IMR-90 (cell line): ENCODE measurements at regions not wholly inside any gene's neighbourhood (a gene's known extent, or its start where the extent isn't known, plus 50 kb on each side); places are given as distances from the start of the nearest gene placed in this dataset.
"Not testable (repeated sequence)": the region's sequence is repeated elsewhere in the genome, so short reads cannot be mapped to it uniquely, and the experiment has no call there.

Source experiments
- ATAC-seq: fragments of 200-7000 bp; cut with Tn5 transposase; 2 replicates; pipeline ENCODE4 v1.9.1; 2020; ENCODE audit warnings: low read depth, mild to moderate bottlenecking, moderate library complexity
- BruUV-seq: library from RNA; stranded (reverse); fragments of 400-500 nt; replicated peaks from 2 replicates; lab custom pipeline; 2021; lab: Mats Ljungman, UMichigan
- CTCF ChIA-PET: fragments of 300-600 bp; formaldehyde crosslinking; extraction: SDS; loops from one replicate; lab custom pipeline; 2021; ENCODE audit warnings: antibody characterized with exemption; lab: Yijun Ruan, JAX
- POLR2A ChIA-PET: fragments of 300-600 bp; sonication (Branson Sonifier 250); formaldehyde crosslinking; loops from one replicate; lab custom pipeline; 2022; ENCODE audit warnings: antibody characterized with exemption; ENCODE audit not compliant: unreplicated experiment; lab: Charles Lee
- DNase-seq: peaks from one replicate; pipeline ENCODE4 v3.0.0; 2013
- H2AFZ ChIP-seq: replicated peaks from 2 replicates; pipeline ENCODE3; 2013; ENCODE audit warnings: low read length, mild to moderate bottlenecking; ENCODE audit not compliant: poor library complexity
- H2AK5ac ChIP-seq: 2 replicates; pipeline ENCODE4 v1.6.1; 2013; ENCODE audit warnings: low read depth, low read length, inconsistent platforms
- H2AK9ac ChIP-seq: replicated peaks from 2 replicates; pipeline ENCODE3; 2013; ENCODE audit warnings: mild to moderate bottlenecking, low read depth, low read length, moderate library complexity; ENCODE audit not compliant: poor library complexity
- H2BK120ac ChIP-seq: 2 replicates; pipeline ENCODE4 v1.6.1; 2013; ENCODE audit warnings: low read depth, low read length, inconsistent platforms
- H2BK15ac ChIP-seq: 3 replicates; pipeline ENCODE4 v1.6.1; 2013; ENCODE audit warnings: low read depth, low read length, inconsistent platforms
- H2BK20ac ChIP-seq: 2 replicates; pipeline ENCODE4 v1.6.1; 2013; ENCODE audit warnings: low read depth, mild to moderate bottlenecking, inconsistent platforms, low read length, moderate library complexity
- H2BK5ac ChIP-seq: 2 replicates; pipeline ENCODE4 v1.6.1; 2013; ENCODE audit warnings: mild to moderate bottlenecking, low read depth, low read length, inconsistent platforms; ENCODE audit not compliant: poor library complexity, severe bottlenecking
- H3K14ac ChIP-seq: replicated peaks from 2 replicates; pipeline ENCODE4 v1.6.1; 2013; ENCODE audit warnings: low read depth, low read length, inconsistent platforms
- H3K18ac ChIP-seq: 2 replicates; pipeline ENCODE4 v1.6.1; 2013; ENCODE audit warnings: low read depth, low read length, control low read depth
- H3K23ac ChIP-seq: 2 replicates; pipeline ENCODE4 v1.6.1; 2013; ENCODE audit warnings: low read depth, low read length, inconsistent platforms
- H3K27ac ChIP-seq: 2 replicates; pipeline ENCODE4 v1.5.1; 2013; ENCODE audit warnings: mild to moderate bottlenecking, control low read depth, low read length; ENCODE audit not compliant: insufficient read depth
- H3K27me3 ChIP-seq: 2 replicates; pipeline ENCODE4 v1.6.1; 2013; ENCODE audit warnings: low read length; ENCODE audit not compliant: control insufficient read depth, insufficient read depth
- H3K36me3 ChIP-seq: 2 replicates; pipeline ENCODE4 v1.6.1; 2013; ENCODE audit warnings: low read length, mixed read lengths; ENCODE audit not compliant: control insufficient read depth, insufficient read depth
- H3K4ac ChIP-seq: 2 replicates; pipeline ENCODE4 v1.6.1; 2013; ENCODE audit warnings: low read depth, low read length, inconsistent platforms
- H3K4me1 ChIP-seq: 2 replicates; pipeline ENCODE4 v1.6.1; 2013; ENCODE audit warnings: low read length, mixed read lengths; ENCODE audit not compliant: control insufficient read depth, insufficient read depth
- H3K4me2 ChIP-seq: 2 replicates; pipeline ENCODE4 v1.6.1; 2013; ENCODE audit warnings: low read depth, mild to moderate bottlenecking, control low read depth, low read length, moderate library complexity
- H3K4me3 ChIP-seq: 2 replicates; pipeline ENCODE4 v1.5.1; 2013; ENCODE audit warnings: low read depth, mild to moderate bottlenecking, control low read depth, low read length, moderate library complexity; ENCODE audit not compliant: insufficient read depth
- H3K56ac ChIP-seq: 2 replicates; pipeline ENCODE4 v1.6.1; 2013; ENCODE audit warnings: low read length, inconsistent platforms; ENCODE audit not compliant: insufficient read depth; ENCODE audit errors: extremely low read depth
- H3K79me1 ChIP-seq, 2 experiments: 2 replicates each; pipeline ENCODE4 v1.6.1; 2013; ENCODE audit warnings: low read length in 2 of 2, inconsistent platforms in 1 of 2, low read depth in 1 of 2
- H3K9ac ChIP-seq: 2 replicates; pipeline ENCODE4 v1.6.1; 2013; ENCODE audit warnings: low read depth, low read length, control low read depth
- H3K9me1 ChIP-seq: 2 replicates; pipeline ENCODE4 v1.6.1; 2013; ENCODE audit warnings: low read length, inconsistent platforms; ENCODE audit not compliant: insufficient read depth
- H3K9me3 ChIP-seq: 2 replicates; pipeline ENCODE4 v1.6.1; 2013; ENCODE audit warnings: low read length; ENCODE audit not compliant: control insufficient read depth, insufficient read depth
- H4K20me1 ChIP-seq: 2 replicates; pipeline ENCODE4 v1.6.1; 2013; ENCODE audit warnings: low read length, inconsistent platforms; ENCODE audit not compliant: insufficient read depth
- H4K5ac ChIP-seq: 2 replicates; pipeline ENCODE4 v1.6.1; 2013; ENCODE audit warnings: mild to moderate bottlenecking, low read depth, low read length, control low read depth
- H4K8ac ChIP-seq, 2 experiments: 2 replicates each; pipeline ENCODE4 v1.6.1; 2013; ENCODE audit warnings: low read depth in 2 of 2, low read length in 2 of 2, control low read depth in 1 of 2, inconsistent platforms in 1 of 2
- H4K91ac ChIP-seq: 2 replicates; pipeline ENCODE4 v1.6.1; 2013; ENCODE audit warnings: low read depth, low read length, inconsistent platforms; ENCODE audit not compliant: insufficient read depth
- MAFK ChIP-seq: IDR thresholded peaks from 2 replicates; pipeline ENCODE4 v1.6.1; 2012; ENCODE audit warnings: low read depth, low read length, improper control_type of control experiment
- WGBS, 2 experiments: methylation state at CpG; one replicate each; pipeline versions ENCODE4 v1.1.5 to v1.1.7; 2013; ENCODE audit warnings: missing lambda C conversion rate in 2 of 2; ENCODE audit not compliant: insufficient read length in 1 of 2; ENCODE audit errors: extremely low coverage in 2 of 2; 5-methylcytosine and 5-hydroxymethylcytosine counted together
- dilution Hi-C: fragments of 300-500 bp; cut with HindIII; formaldehyde crosslinking; loops from one replicate; pipeline ENCODE4 v1.14.3; 2018; ENCODE audit warnings: low sequenced_read_pairs; ENCODE audit not compliant: unreplicated experiment
- in situ Hi-C: fragments of 300-500 bp; cut with MboI; formaldehyde crosslinking; loops from 3 replicates; pipeline ENCODE4 v1.14.3; 2019; ENCODE audit warnings: low sequenced_read_pairs, inconsistent platforms, mixed read lengths
- intact Hi-C: fragments of 100-400 bp; cut with micrococcal nuclease; formaldehyde crosslinking; loops from 2 replicates; pipeline ENCODE4 v1.10.0; 2022
- TF ChIP-seq, protein P1 (sequence below): conservative IDR thresholded peaks from 2 replicates; pipeline ENCODE4 v1.5.1; 2012; ENCODE audit warnings: mild to moderate bottlenecking, low read depth, low read length, improper control_type of control experiment

DNA sequence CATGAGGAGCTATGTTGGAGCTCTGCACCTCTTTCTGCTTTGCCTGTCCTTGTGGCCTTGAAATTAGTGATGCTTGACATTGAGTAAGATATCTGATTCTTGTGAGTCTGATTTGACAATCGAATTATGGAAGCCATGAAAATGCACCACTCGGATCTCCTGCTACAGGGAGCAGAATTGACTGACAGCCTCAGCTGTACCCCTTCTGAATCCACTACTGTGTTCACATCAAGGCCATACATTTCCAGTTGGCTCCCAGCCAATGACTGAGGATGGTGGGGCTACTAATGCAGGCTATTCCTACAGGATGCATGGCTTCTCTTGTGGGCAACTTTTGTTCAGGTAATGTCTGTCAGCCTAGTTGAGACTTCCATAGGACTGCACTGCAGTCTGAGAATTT lies 321.9 kb downstream of the REEP3 start:
- Histone ChIP-seq H3K23ac (no peak overlapping the region), H3K9ac (no peak overlapping the region), H4K91ac (no peak overlapping the region), H3K56ac (no peak overlapping the region), H3K4me2 (no peak overlapping the region), H4K20me1 (no peaks in the 10 kb centered on the region), H3K79me1 (no peaks in the 10 kb centered on the region), H3K27me3 (no peaks in the 10 kb centered on the region), H3K9me1 (no peaks in the 10 kb centered on the region), H2BK120ac (no peak overlapping the region), H2AK5ac (no peak overlapping the region), H3K27ac (no peak overlapping the region), H2BK5ac (no peak overlapping the region), H2BK15ac (no peak overlapping the region), H4K8ac (no peak overlapping the region), H3K4ac (no peak overlapping the region), H3K4me3 (no peak overlapping the region), H3K4me1 (no peaks in the 10 kb centered on the region), H2BK20ac (no peak overlapping the region), H2AFZ (no peak overlapping the region), H3K36me3 (no peaks in the 10 kb centered on the region), H3K18ac (no peak overlapping the region), H2AK9ac (no peak overlapping the region), H3K14ac (no peak overlapping the region), H3K9me3 (no peaks in the 10 kb centered on the region), H4K5ac (no peak overlapping the region)
- ChIA-PET POLR2A (no interaction called here), CTCF (interaction anchor here (0.9 kb wide), 1 partner anchor 24 kb away, joined by 4 read pairs; no protein-coding TSS in a partner anchor)
- no CpG with 5 or more reads among the region's 2 CpGs for WGBS, 2 experiments
- DNase-seq (no peak), ATAC-seq (no peak)
- BruUV-seq = no TSS peak
- dilution Hi-C loops = no loop called here
- TF ChIP-seq MAFK = no peak
- TF ChIP-seq, protein P1, sequence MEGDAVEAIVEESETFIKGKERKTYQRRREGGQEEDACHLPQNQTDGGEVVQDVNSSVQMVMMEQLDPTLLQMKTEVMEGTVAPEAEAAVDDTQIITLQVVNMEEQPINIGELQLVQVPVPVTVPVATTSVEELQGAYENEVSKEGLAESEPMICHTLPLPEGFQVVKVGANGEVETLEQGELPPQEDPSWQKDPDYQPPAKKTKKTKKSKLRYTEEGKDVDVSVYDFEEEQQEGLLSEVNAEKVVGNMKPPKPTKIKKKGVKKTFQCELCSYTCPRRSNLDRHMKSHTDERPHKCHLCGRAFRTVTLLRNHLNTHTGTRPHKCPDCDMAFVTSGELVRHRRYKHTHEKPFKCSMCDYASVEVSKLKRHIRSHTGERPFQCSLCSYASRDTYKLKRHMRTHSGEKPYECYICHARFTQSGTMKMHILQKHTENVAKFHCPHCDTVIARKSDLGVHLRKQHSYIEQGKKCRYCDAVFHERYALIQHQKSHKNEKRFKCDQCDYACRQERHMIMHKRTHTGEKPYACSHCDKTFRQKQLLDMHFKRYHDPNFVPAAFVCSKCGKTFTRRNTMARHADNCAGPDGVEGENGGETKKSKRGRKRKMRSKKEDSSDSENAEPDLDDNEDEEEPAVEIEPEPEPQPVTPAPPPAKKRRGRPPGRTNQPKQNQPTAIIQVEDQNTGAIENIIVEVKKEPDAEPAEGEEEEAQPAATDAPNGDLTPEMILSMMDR = no peak
- intact Hi-C loops = no loop called here
- in situ Hi-C loops = no loop called here

DNA sequence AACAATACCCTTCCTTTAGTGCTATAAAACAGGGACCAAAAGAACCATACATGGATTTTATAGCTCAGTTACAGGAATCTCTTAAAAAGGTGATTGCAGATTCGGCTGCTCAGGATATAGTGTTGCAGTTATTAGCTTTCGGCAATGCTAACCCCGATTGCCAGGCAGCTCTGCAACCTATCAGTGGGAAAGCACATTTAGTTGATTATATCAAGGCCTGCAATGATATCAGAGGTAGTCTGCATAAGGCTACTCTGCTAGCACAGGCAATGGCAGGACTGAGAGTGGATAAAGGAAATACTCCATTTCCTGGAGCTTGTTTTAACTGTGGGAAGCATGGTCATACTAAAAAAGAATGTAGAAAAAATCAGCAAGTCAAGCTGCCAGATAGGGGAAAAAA lies 327.7 kb downstream of the REEP3 start:
- H3K23ac ChIP-seq, dilution Hi-C loops, H2AK9ac ChIP-seq, H3K79me1 ChIP-seq, H2AK5ac ChIP-seq, BruUV-seq, in situ Hi-C loops, H3K36me3 ChIP-seq, CTCF ChIA-PET, H3K14ac ChIP-seq, H3K9me3 ChIP-seq, H2BK5ac ChIP-seq, H4K5ac ChIP-seq, H3K9me1 ChIP-seq, H3K18ac ChIP-seq, H4K20me1 ChIP-seq, H3K27ac ChIP-seq, H3K27me3 ChIP-seq, intact Hi-C loops, H2AFZ ChIP-seq, H3K56ac ChIP-seq, H2BK20ac ChIP-seq, H3K4me2 ChIP-seq, H4K8ac ChIP-seq, H2BK120ac ChIP-seq, H3K9ac ChIP-seq, H3K4me3 ChIP-seq, H3K4ac ChIP-seq, ATAC-seq, H3K4me1 ChIP-seq, H2BK15ac ChIP-seq, H4K91ac ChIP-seq, POLR2A ChIA-PET, DNase-seq: not testable (repeated sequence)
- no CpG with 5 or more reads among the region's 3 CpGs for WGBS, 2 experiments
